Fibroblast of skin of left biceps (primary cell): ENCODE measurements at regions not wholly inside any gene's neighbourhood (a gene's known extent, or its start where the extent isn't known, plus 50 kb on each side); places are given as distances from the start of the nearest gene placed in this dataset.

Source experiments
- DNase-seq, 2 experiments: peaks; one replicate each; pipeline ENCODE4 v3.0.0-alpha.2; 2013; ENCODE audit warnings: low read depth in 2 of 2

- no peak for DNase-seq
Observed at GRCh38 chr16:89027281-89027680, 50.3 kb upstream of the CBFA2T3 start.

GRCh38 chr16:89031715-89032659, 55.0 kb upstream of the CBFA2T3 start:
- no peak for DNase-seq

- no peak for DNase-seq
Observed at GRCh38 chr16:89033304-89033703, 56.3 kb upstream of the CBFA2T3 start.

GRCh38 chr16:89033796-89034572, 57.0 kb upstream of the CBFA2T3 start:
- no peak for DNase-seq

- no peak for DNase-seq
Observed at GRCh38 chr16:89034573-89034961, 57.6 kb upstream of the CBFA2T3 start.

- DNase-seq: no peak
Observed at GRCh38 chr16:89034971-89035668, 58.1 kb upstream of the CBFA2T3 start.

GRCh38 chr16:89035669-89036570, 57.7 kb upstream of the ACSF3 start:
- DNase-seq: no peak

GRCh38 chr16:89036776-89037175, 56.9 kb upstream of the ACSF3 start:
- DNase-seq: no peak

- peak in 1 of 2 experiments; percentile 1 for DNase-seq
Observed at GRCh38 chr16:89037261-89038152, 56.1 kb upstream of the ACSF3 start.

- no peak for DNase-seq
Observed at GRCh38 chr16:89038221-89038721, 55.4 kb upstream of the ACSF3 start.

- DNase-seq: no peak
Observed at GRCh38 chr16:89038811-89039735, 54.6 kb upstream of the ACSF3 start.

- DNase-seq: no peak
Observed at GRCh38 chr16:89039756-89040155, 53.9 kb upstream of the ACSF3 start.

- no peak for DNase-seq
Observed at GRCh38 chr16:89040391-89040790, 53.3 kb upstream of the ACSF3 start.

GRCh38 chr16:89040861-89041570, 52.6 kb upstream of the ACSF3 start:
- no peak for DNase-seq

GRCh38 chr16:89041571-89042481, 51.8 kb upstream of the ACSF3 start:
- no peak for DNase-seq

GRCh38 chr16:89042711-89043551, 50.7 kb upstream of the ACSF3 start:
- no peak for DNase-seq
